ENCODE measurements at regions not wholly inside any gene's neighbourhood (a gene's known extent, or its start where the extent isn't known, plus 50 kb on each side); places are given as distances from the start of the nearest gene placed in this dataset.

- no peak for TF ChIP-seq CTCF (conservative IDR thresholded peaks at IDR 0.05)
- TF ChIP-seq ZFX (IDR thresholded peaks at IDR 0.05) = no peak
Observed at GRCh38 chrX:117327373-117327772, 789.2 kb downstream of the KLHL13 start.
